Urinary bladder (tissue), 3 donors: ENCODE measurements at regions not wholly inside any gene's neighbourhood (a gene's known extent, or its start where the extent isn't known, plus 50 kb on each side); places are given as distances from the start of the nearest gene placed in this dataset.

Experiments
- DNase-seq: peaks from one replicate; pipeline ENCODE4 v3.0.0-alpha.2; 2015; ENCODE audit errors: extremely low spot score
- H3K27ac ChIP-seq: one replicate; pipeline ENCODE4 v1.5.1; 2013; ENCODE audit warnings: low read depth, mild to moderate bottlenecking, moderate library complexity
- H3K36me3 ChIP-seq: one replicate; pipeline ENCODE4 v1.6.1; 2013; ENCODE audit warnings: mild to moderate bottlenecking, moderate library complexity; ENCODE audit not compliant: insufficient read depth
- H3K4me1 ChIP-seq: one replicate; pipeline ENCODE4 v1.6.1; 2013; ENCODE audit warnings: mild to moderate bottlenecking, moderate library complexity; ENCODE audit not compliant: insufficient read depth
- H3K4me3 ChIP-seq: one replicate; pipeline ENCODE4 v1.5.1; 2013; ENCODE audit warnings: low read depth, low read length
- WGBS: extraction: QIAGEN DNeasy Blood & Tissue Kit; methylation state at CpG from one replicate; pipeline ENCODE4 v1.1.7; 2013; 5-methylcytosine and 5-hydroxymethylcytosine counted together
- donor health status: healthy with polysubstance abuse.
- donor health status: healthy.

GRCh38 chr2:43130548-43130875 is 95.9 kb downstream of the ZFP36L2 start:
- DNase-seq, result no peak
- Histone ChIP-seq H3K27ac (peak overlapping the region; percentile 54), H3K4me3 (no peak overlapping the region), H3K4me1 (no peaks in the 10 kb centered on the region), H3K36me3 (no peaks in the 10 kb centered on the region)
- WGBS, result 93% methylated on average over 6 of the region's 6 CpGs

GRCh38 chr2:43129676-43130547 is 96.5 kb downstream of the ZFP36L2 start:
- Histone ChIP-seq H3K4me3 (no peak overlapping the region), H3K27ac (peak overlapping the region; percentile 54), H3K4me1 (no peaks in the 10 kb centered on the region), H3K36me3 (no peaks in the 10 kb centered on the region)
- 71% methylated on average over 14 of the region's 14 CpGs for WGBS
- no peak for DNase-seq

GRCh38 chr2:43128559-43128955 is 97.8 kb downstream of the ZFP36L2 start:
- H3K4me3 ChIP-seq, result no peak overlapping the region
- no peak overlapping the region for H3K27ac ChIP-seq
- no peaks in the 10 kb centered on the region for H3K36me3 ChIP-seq
- no peak for DNase-seq
- 96% methylated on average over 5 of the region's 5 CpGs for WGBS
- no peaks in the 10 kb centered on the region for H3K4me1 ChIP-seq

GRCh38 chr2:43127941-43128558 is 98.4 kb downstream of the ZFP36L2 start:
- DNase-seq, result no peak
- WGBS, result 86% methylated on average over 8 of the region's 8 CpGs
- Histone ChIP-seq H3K4me3 (no peak overlapping the region), H3K4me1 (no peaks in the 10 kb centered on the region), H3K36me3 (no peaks in the 10 kb centered on the region), H3K27ac (no peak overlapping the region)

- no peaks in the 10 kb centered on the region for H3K36me3 ChIP-seq
- 78% methylated on average over 24 of the region's 24 CpGs for WGBS
- H3K4me1 ChIP-seq, result no peaks in the 10 kb centered on the region
- DNase-seq, result no peak
- no peak overlapping the region for H3K4me3 ChIP-seq
- no peak overlapping the region for H3K27ac ChIP-seq
Measured at GRCh38 chr2:43127208-43127940, 99.0 kb downstream of the ZFP36L2 start.

GRCh38 chr2:43126817-43127207 is 99.6 kb downstream of the ZFP36L2 start:
- H3K4me1 ChIP-seq, result no peaks in the 10 kb centered on the region

GRCh38 chr2:43125090-43125998 is 101.1 kb downstream of the ZFP36L2 start:
- Histone ChIP-seq H3K27ac (no peak overlapping the region), H3K4me1 (no peaks in the 10 kb centered on the region), H3K4me3 (no peak overlapping the region), H3K36me3 (no peaks in the 10 kb centered on the region)
- WGBS, result 84% methylated on average over 12 of the region's 12 CpGs
- DNase-seq, result no peak

More at GRCh38 chr2:43126817-43127207, 99.6 kb downstream of the ZFP36L2 start:
- no peaks in the 10 kb centered on the region for H3K36me3 ChIP-seq
- DNase-seq, result no peak
- WGBS, result 94% methylated on average over 14 of the region's 14 CpGs
- no peak overlapping the region for H3K4me3 ChIP-seq
- no peak overlapping the region for H3K27ac ChIP-seq

GRCh38 chr2:43124687-43125057 is 101.7 kb downstream of the ZFP36L2 start:
- Histone ChIP-seq H3K4me1 (no peaks in the 10 kb centered on the region), H3K4me3 (no peak overlapping the region), H3K36me3 (no peaks in the 10 kb centered on the region), H3K27ac (no peak overlapping the region)
- 93% methylated on average over 8 of the region's 8 CpGs for WGBS
- DNase-seq, result no peak

GRCh38 chr2:43123981-43124686 is 102.3 kb downstream of the ZFP36L2 start:
- no peaks in the 10 kb centered on the region for H3K36me3 ChIP-seq
- no peaks in the 10 kb centered on the region for H3K4me1 ChIP-seq
- 66% methylated on average over 9 of the region's 9 CpGs for whole genome bisulfite sequencing
- H3K4me3 ChIP-seq, result no peak overlapping the region
- DNase-seq, result no peak
- no peak overlapping the region for H3K27ac ChIP-seq

- DNase-seq, result no peak
- H3K27ac ChIP-seq, result peak overlapping the region; percentile 40
- 41% methylated on average over 8 of the region's 8 CpGs for WGBS
- H3K4me3 ChIP-seq, result no peak overlapping the region
- H3K4me1 ChIP-seq, result no peaks in the 10 kb centered on the region
- H3K36me3 ChIP-seq, result no peaks in the 10 kb centered on the region
Measured at GRCh38 chr2:43123486-43123885, 102.9 kb downstream of the ZFP36L2 start.

GRCh38 chr2:43123028-43123427 is 103.4 kb downstream of the ZFP36L2 start:
- Histone ChIP-seq H3K27ac (no peak overlapping the region), H3K4me3 (no peak overlapping the region), H3K4me1 (no peaks in the 10 kb centered on the region), H3K36me3 (no peaks in the 10 kb centered on the region)
- no peak for DNase-seq
- WGBS, result 74% methylated on average over 4 of the region's 4 CpGs

- Histone ChIP-seq H3K27ac (no peak overlapping the region), H3K4me1 (no peaks in the 10 kb centered on the region), H3K4me3 (no peak overlapping the region), H3K36me3 (no peaks in the 10 kb centered on the region)
- WGBS, result 87% methylated on average over 4 of the region's 4 CpGs
- DNase-seq, result no peak
Measured at GRCh38 chr2:43121580-43122314, 104.7 kb downstream of the ZFP36L2 start.
